HG02885 (cell line): ENCODE measurements at regions not wholly inside any gene's neighbourhood (a gene's known extent, or its start where the extent isn't known, plus 50 kb on each side); places are given as distances from the start of the nearest gene placed in this dataset.

Source experiments
- ATAC-seq: cut with Tn5 transposase; IDR thresholded peaks from one replicate; pipeline ENCODE4 v1.9.1; 2021; ENCODE audit warnings: mild to moderate bottlenecking; ENCODE audit not compliant: unreplicated experiment, poor library complexity

- no peak for ATAC-seq
Observed at GRCh38 chr2:56133931-56134629, 49.7 kb upstream of the CCDC85A start.
